GM23248 (cell line): ENCODE measurements at regions not wholly inside any gene's neighbourhood (a gene's known extent, or its start where the extent isn't known, plus 50 kb on each side); places are given as distances from the start of the nearest gene placed in this dataset.

ENCODE experiments used
- DNase-seq: peaks from one replicate; pipeline ENCODE4 v3.0.0-alpha.2; 2015
- H2AFZ ChIP-seq: fragments of 200-600 bp; sonication (generic); 2 replicates; pipeline ENCODE4 v1.6.1; 2016; ENCODE audit warnings: antibody characterized with exemption
- H3F3A ChIP-seq: fragments of 200-600 bp; sonication (generic); 2 replicates; pipeline ENCODE4 v1.6.1; 2016; ENCODE audit warnings: mild to moderate bottlenecking, antibody characterized with exemption, mixed run types; ENCODE audit not compliant: insufficient read depth
- H3K27ac ChIP-seq: fragments of 200-600 bp; sonication (generic); 2 replicates; pipeline ENCODE4 v1.5.1; 2016; ENCODE audit warnings: mild to moderate bottlenecking
- H3K27me3 ChIP-seq: fragments of 200-600 bp; sonication (generic); replicated peaks from 2 replicates; pipeline ENCODE4 v1.6.1; 2016; ENCODE audit warnings: mild to moderate bottlenecking; ENCODE audit not compliant: insufficient read depth
- H3K36me3 ChIP-seq: fragments of 200-600 bp; sonication (generic); 2 replicates; pipeline ENCODE4 v1.6.1; 2016; ENCODE audit warnings: low read depth, mild to moderate bottlenecking
- H3K4me1 ChIP-seq: fragments of 200-600 bp; sonication (generic); 2 replicates; pipeline ENCODE4 v1.6.1; 2016; ENCODE audit warnings: mild to moderate bottlenecking; ENCODE audit not compliant: insufficient read depth
- H3K4me2 ChIP-seq: fragments of 200-600 bp; sonication (generic); one replicate; pipeline ENCODE4 v1.6.1; 2016; ENCODE audit warnings: mild to moderate bottlenecking; ENCODE audit not compliant: unreplicated experiment
- H3K4me3 ChIP-seq: fragments of 200-600 bp; sonication (generic); 2 replicates; pipeline ENCODE4 v1.5.1; 2016; ENCODE audit warnings: mild to moderate bottlenecking
- H3K79me2 ChIP-seq: fragments of 200-600 bp; sonication (generic); 2 replicates; pipeline ENCODE4 v1.6.1; 2016; ENCODE audit warnings: mild to moderate bottlenecking; ENCODE audit not compliant: insufficient read depth
- H3K9ac ChIP-seq: fragments of 200-600 bp; sonication (generic); 2 replicates; pipeline ENCODE4 v1.6.1; 2016; ENCODE audit warnings: mild to moderate bottlenecking
- H3K9me2 ChIP-seq: fragments of 200-600 bp; sonication (generic); 2 replicates; pipeline ENCODE4 v1.6.1; 2016; ENCODE audit warnings: mixed run types, mild to moderate bottlenecking, moderate library complexity; ENCODE audit not compliant: insufficient read depth
- H3K9me3 ChIP-seq: fragments of 200-600 bp; sonication (generic); one replicate; pipeline ENCODE4 v1.6.1; 2017; ENCODE audit warnings: low read depth
- H4K20me1 ChIP-seq: fragments of 200-600 bp; sonication (generic); 2 replicates; pipeline ENCODE4 v1.6.0; 2016; ENCODE audit not compliant: insufficient read depth
- EZH2 ChIP-seq: fragments of 200-600 bp; sonication (generic); IDR thresholded peaks from 2 replicates; pipeline ENCODE4 v1.6.1; 2018; ENCODE audit warnings: antibody characterized with exemption, mild to moderate bottlenecking; ENCODE audit not compliant: insufficient read depth, poor library complexity, severe bottlenecking
- EZH2phosphoT487 ChIP-seq: fragments of 200-600 bp; sonication (generic); IDR thresholded peaks from 2 replicates; pipeline ENCODE4 v1.6.1; 2018; ENCODE audit warnings: antibody characterized with exemption, moderate library complexity, mild to moderate bottlenecking, low read depth; ENCODE audit not compliant: insufficient read depth
- WGBS, 2 experiments: methylation state at CpG; one replicate each; pipeline ENCODE4 v1.1.6; 2015 to 2017; ENCODE audit warnings: low lambda C conversion rate in 2 of 2, low coverage in 1 of 2; ENCODE audit errors: missing lambda C conversion rate in 2 of 2; 5-methylcytosine and 5-hydroxymethylcytosine counted together
- in situ Hi-C: fragments of 300-500 bp; cut with MboI; formaldehyde crosslinking; loops from 2 replicates; pipeline ENCODE4 v1.15.0; 2020

DNA sequence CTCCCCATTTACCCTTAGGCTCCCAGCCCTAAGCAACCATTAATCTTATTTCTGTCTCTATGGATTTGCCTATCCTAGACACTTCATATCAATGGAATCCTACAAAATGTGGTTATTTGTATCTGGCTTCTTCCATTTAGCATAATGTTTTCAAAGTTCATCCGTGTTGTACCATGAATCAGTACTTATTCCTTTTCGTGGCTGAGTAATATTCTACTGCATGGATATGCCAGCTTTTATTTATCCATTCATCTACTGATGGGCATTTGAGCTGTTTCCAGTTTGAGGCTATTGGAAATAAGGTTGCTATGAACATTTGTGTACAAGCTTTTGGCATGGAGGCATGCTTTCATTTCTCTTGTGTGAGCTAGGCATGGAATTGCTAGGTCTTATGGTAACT is 121.1 kb downstream of the WDR11 start:
- Histone ChIP-seq H4K20me1 (no peaks in the 10 kb centered on the region), H3K9ac (no peak overlapping the region), H3K27ac (no peak overlapping the region), H3K79me2 (no peaks in the 10 kb centered on the region), H3K4me3 (no peak overlapping the region), H3K9me3 (no peaks in the 10 kb centered on the region), H3K27me3 (no peaks in the 10 kb centered on the region), H3F3A (no peaks in the 10 kb centered on the region), H3K36me3 (no peaks in the 10 kb centered on the region), H2AFZ (no peak overlapping the region), H3K4me1 (no peaks in the 10 kb centered on the region), H3K4me2 (no peak overlapping the region), H3K9me2 (no peaks in the 10 kb centered on the region)
- no peak for DNase-seq
- TF ChIP-seq EZH2 (no peak), EZH2phosphoT487 (no peak)
- in situ Hi-C loops, result no loop called here
- WGBS, 2 experiments, result 18 to 21% methylated on average over 2 of the region's 2 CpGs

DNA sequence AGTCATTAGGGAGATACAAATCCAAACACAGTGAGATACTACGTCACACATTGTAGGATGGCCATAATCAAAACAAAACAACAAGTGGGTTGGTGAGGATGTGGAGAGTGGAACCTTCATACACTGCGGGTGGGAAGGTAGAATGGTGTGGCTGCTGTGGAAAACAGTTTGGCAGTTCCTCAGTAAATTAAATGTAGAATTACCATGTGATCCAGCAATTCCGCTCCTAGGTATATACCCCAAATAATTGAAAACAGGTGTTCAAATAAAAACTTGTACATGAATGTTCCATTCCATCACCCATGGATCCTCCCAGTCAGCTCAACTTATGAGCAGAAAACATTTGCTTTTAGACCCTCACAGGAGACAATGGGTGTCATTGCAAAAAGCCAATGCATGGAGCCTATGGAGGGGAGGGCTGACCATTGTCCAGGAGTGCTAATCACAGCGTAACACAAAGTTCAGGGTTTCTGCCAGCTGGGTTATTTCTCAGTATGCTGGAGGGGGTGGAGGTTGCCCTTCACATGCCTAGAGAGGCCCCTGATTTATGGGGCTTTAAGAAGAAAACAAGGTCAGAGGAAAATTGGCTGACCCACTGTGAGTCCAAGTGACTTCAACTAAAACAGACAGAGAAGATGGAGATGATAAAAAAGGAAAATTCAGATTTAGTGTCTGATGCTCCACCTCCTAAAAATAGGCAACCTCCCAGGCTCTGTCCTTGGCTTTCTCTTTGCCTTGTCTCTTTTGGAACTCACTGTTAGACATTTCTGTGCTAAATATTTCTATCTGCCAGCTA is 124.1 kb downstream of the WDR11 start:
- DNase-seq, result no peak
- WGBS, 2 experiments, result 16 to 20% methylated on average over 4 of the region's 4 CpGs
- in situ Hi-C loops, result no loop called here
- no peak overlapping the region for H3K4me2 ChIP-seq
- no peaks in the 10 kb centered on the region for H3K79me2 ChIP-seq
- H2AFZ ChIP-seq, result no peak overlapping the region
- H4K20me1 ChIP-seq, result no peaks in the 10 kb centered on the region
- no peak overlapping the region for H3K27ac ChIP-seq
- TF ChIP-seq EZH2phosphoT487 (no peak), EZH2 (no peak)
- no peaks in the 10 kb centered on the region for H3K36me3 ChIP-seq
- H3K4me1 ChIP-seq, result no peaks in the 10 kb centered on the region
- no peaks in the 10 kb centered on the region for H3F3A ChIP-seq
- no peaks in the 10 kb centered on the region for H3K9me3 ChIP-seq
- no peak overlapping the region for H3K4me3 ChIP-seq
- no peaks in the 10 kb centered on the region for H3K9me2 ChIP-seq
- no peak overlapping the region for H3K9ac ChIP-seq
- peaks cover 8% of the 10 kb centered on the region; the same call in 1 of the 2 replicates for H3K27me3 ChIP-seq

DNA sequence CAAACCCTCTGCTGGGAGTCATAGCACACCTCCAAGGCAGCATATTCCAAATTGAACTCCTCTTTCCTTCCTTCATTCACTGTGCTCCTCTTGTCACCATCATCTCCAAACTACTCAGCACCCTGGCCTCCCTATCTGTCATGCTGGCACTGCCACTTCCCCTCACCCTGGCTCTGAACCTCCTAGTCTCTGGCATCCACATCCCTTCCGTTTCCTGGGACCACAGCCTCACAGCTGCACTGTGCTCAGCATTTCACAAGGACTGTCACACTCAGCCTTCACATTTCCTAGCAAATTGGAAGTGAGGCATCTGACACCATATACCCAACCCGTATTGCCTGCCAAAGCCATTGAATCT is 124.7 kb downstream of the WDR11 start:
- H3F3A ChIP-seq, result no peaks in the 10 kb centered on the region
- no peaks in the 10 kb centered on the region for H4K20me1 ChIP-seq
- peaks cover 8% of the 10 kb centered on the region; the same call in 1 of the 2 replicates for H3K27me3 ChIP-seq
- no peaks in the 10 kb centered on the region for H3K9me2 ChIP-seq
- H3K9ac ChIP-seq, result no peak overlapping the region
- H3K4me2 ChIP-seq, result no peak overlapping the region
- no peak for TF ChIP-seq EZH2phosphoT487
- no peak for TF ChIP-seq EZH2
- in situ Hi-C loops, result no loop called here
- no peak overlapping the region for H2AFZ ChIP-seq
- no peaks in the 10 kb centered on the region for H3K4me1 ChIP-seq
- H3K4me3 ChIP-seq, result no peak overlapping the region
- H3K27ac ChIP-seq, result no peak overlapping the region
- WGBS, 2 experiments, result 2 to 5% methylated on average over 2 of the region's 2 CpGs
- H3K9me3 ChIP-seq, result no peaks in the 10 kb centered on the region
- no peaks in the 10 kb centered on the region for H3K79me2 ChIP-seq
- no peak for DNase-seq
- H3K36me3 ChIP-seq, result no peaks in the 10 kb centered on the region

DNA sequence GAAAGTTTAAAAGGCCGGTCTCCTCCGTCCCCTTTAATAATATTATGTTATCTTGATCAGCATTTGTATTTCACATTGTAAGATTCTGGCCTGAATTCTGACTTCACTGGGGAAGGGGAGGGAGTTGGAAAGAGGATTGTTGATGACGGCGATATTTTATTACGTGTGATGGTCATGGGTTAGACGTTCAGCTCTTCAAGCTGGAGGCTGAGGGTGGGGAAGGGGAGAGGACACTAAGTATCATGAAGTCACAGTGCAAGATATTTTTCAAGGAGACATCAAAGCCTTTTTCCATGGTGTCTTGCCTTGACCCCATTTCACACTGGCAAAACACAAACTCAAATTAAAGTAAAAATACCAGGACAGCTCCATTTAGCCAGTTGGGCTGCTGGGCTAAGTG is 126.7 kb downstream of the WDR11 start:
- Histone ChIP-seq H3K9ac (no peak overlapping the region), H3K27me3 (peaks cover 8% of the 10 kb centered on the region; the same call in 1 of the 2 replicates), H3K36me3 (no peaks in the 10 kb centered on the region), H3K4me3 (no peak overlapping the region), H4K20me1 (no peaks in the 10 kb centered on the region), H3K9me3 (no peaks in the 10 kb centered on the region), H3F3A (no peaks in the 10 kb centered on the region), H2AFZ (no peak overlapping the region), H3K4me1 (no peaks in the 10 kb centered on the region), H3K9me2 (no peaks in the 10 kb centered on the region), H3K4me2 (no peak overlapping the region), H3K27ac (no peak overlapping the region), H3K79me2 (no peaks in the 10 kb centered on the region)
- TF ChIP-seq EZH2phosphoT487 (no peak), EZH2 (no peak)
- DNase-seq, result no peak
- 46 to 55% methylated on average over 6 of the region's 6 CpGs for WGBS, 2 experiments
- in situ Hi-C loops, result no loop called here
